Body of pancreas (tissue), 4 donors: ENCODE measurements at regions not wholly inside any gene's neighbourhood (a gene's known extent, or its start where the extent isn't known, plus 50 kb on each side); places are given as distances from the start of the nearest gene placed in this dataset.

Experiments used
- POLR2A ChIP-seq, 3 donors: fragments of 450-650 bp; IDR thresholded peaks; one replicate each; pipeline ENCODE4 v1.6.1; 2016; ENCODE audit warnings: antibody characterized with exemption in 3 of 3, mild to moderate bottlenecking in 2 of 3
- TF ChIP-seq, protein P1 (sequence below), 7 experiments: fragments of 450-650 bp in 4 of 7; fragments of 200-600 bp in 3 of 7; sonication (generic) in 3 of 7; IDR thresholded peaks; one replicate each; pipeline ENCODE4 v1.5.1; 2016 to 2019; ENCODE audit warnings: antibody characterized with exemption in 7 of 7

- TF ChIP-seq POLR2A (IDR thresholded peaks at IDR 0.05), result no peak
- TF ChIP-seq, protein P1, sequence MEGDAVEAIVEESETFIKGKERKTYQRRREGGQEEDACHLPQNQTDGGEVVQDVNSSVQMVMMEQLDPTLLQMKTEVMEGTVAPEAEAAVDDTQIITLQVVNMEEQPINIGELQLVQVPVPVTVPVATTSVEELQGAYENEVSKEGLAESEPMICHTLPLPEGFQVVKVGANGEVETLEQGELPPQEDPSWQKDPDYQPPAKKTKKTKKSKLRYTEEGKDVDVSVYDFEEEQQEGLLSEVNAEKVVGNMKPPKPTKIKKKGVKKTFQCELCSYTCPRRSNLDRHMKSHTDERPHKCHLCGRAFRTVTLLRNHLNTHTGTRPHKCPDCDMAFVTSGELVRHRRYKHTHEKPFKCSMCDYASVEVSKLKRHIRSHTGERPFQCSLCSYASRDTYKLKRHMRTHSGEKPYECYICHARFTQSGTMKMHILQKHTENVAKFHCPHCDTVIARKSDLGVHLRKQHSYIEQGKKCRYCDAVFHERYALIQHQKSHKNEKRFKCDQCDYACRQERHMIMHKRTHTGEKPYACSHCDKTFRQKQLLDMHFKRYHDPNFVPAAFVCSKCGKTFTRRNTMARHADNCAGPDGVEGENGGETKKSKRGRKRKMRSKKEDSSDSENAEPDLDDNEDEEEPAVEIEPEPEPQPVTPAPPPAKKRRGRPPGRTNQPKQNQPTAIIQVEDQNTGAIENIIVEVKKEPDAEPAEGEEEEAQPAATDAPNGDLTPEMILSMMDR (IDR thresholded peaks at IDR 0.05), result no peak
These were observed 1397.6 kb upstream of the B3GALT2 start for GRCh38 chr1:194584052-194584451.
